HG03565 (cell line): ENCODE measurements at regions not wholly inside any gene's neighbourhood (a gene's known extent, or its start where the extent isn't known, plus 50 kb on each side); places are given as distances from the start of the nearest gene placed in this dataset.
"Not testable (repeated sequence)": the region's sequence is repeated elsewhere in the genome, so short reads cannot be mapped to it uniquely, and the experiment has no call there.

Source experiments
- ATAC-seq: cut with Tn5 transposase; IDR thresholded peaks from one replicate; pipeline ENCODE4 v1.9.1; 2021; ENCODE audit warnings: mild to moderate bottlenecking, moderate library complexity; ENCODE audit not compliant: unreplicated experiment

- no peak for ATAC-seq
Measured at GRCh38 chr2:194090251-194090905, 1566.6 kb upstream of the SLC39A10 start.

- ATAC-seq: no peak
Measured at GRCh38 chr2:194087089-194087958, 1569.7 kb upstream of the SLC39A10 start.

- ATAC-seq: no peak
Measured at GRCh38 chr2:194086129-194086528, 1570.9 kb upstream of the SLC39A10 start.

GRCh38 chr2:194079989-194080388 is 1577.0 kb upstream of the SLC39A10 start:
- no peak for ATAC-seq

GRCh38 chr2:194077366-194077765 is 1579.7 kb upstream of the SLC39A10 start:
- no peak for ATAC-seq

GRCh38 chr2:194062401-194062800 is 1594.6 kb upstream of the SLC39A10 start:
- no peak for ATAC-seq

- no peak for ATAC-seq
Measured at GRCh38 chr2:194060269-194060668, 1596.8 kb upstream of the SLC39A10 start.

GRCh38 chr2:194054313-194054712 is 1602.7 kb upstream of the SLC39A10 start:
- ATAC-seq: no peak

GRCh38 chr2:194044321-194044720 is 1612.7 kb upstream of the SLC39A10 start:
- ATAC-seq: no peak

GRCh38 chr2:194021130-194021529 is 1635.9 kb upstream of the SLC39A10 start:
- ATAC-seq: not testable (repeated sequence)

- ATAC-seq: no peak
Measured at GRCh38 chr2:194020155-194020554, 1636.9 kb upstream of the SLC39A10 start.

GRCh38 chr2:194015751-194016150 is 1641.3 kb upstream of the SLC39A10 start:
- ATAC-seq: no peak

- no peak for ATAC-seq
Measured at GRCh38 chr2:194014639-194015038, 1642.4 kb upstream of the SLC39A10 start.

GRCh38 chr2:194004590-194005206 is 1652.3 kb upstream of the SLC39A10 start:
- no peak for ATAC-seq

GRCh38 chr2:194003911-194004310 is 1653.1 kb upstream of the SLC39A10 start:
- ATAC-seq: no peak

GRCh38 chr2:194002699-194003368 is 1654.2 kb upstream of the SLC39A10 start:
- ATAC-seq: no peak

- ATAC-seq: no peak
Measured at GRCh38 chr2:193990868-193991267, 1666.2 kb upstream of the SLC39A10 start.

- ATAC-seq: no peak
Measured at GRCh38 chr2:193989645-193990044, 1667.4 kb upstream of the SLC39A10 start.

GRCh38 chr2:193988784-193989183 is 1668.2 kb upstream of the SLC39A10 start:
- no peak for ATAC-seq

- ATAC-seq: no peak
Measured at GRCh38 chr2:193985272-193985671, 1671.8 kb upstream of the SLC39A10 start.

- no peak for ATAC-seq
Measured at GRCh38 chr2:193980599-193980998, 1676.4 kb upstream of the SLC39A10 start.
